DND-41 (cell line): ENCODE measurements at regions not wholly inside any gene's neighbourhood (a gene's known extent, or its start where the extent isn't known, plus 50 kb on each side); places are given as distances from the start of the nearest gene placed in this dataset.

ENCODE experiments used
- ATAC-seq: fragments of 200-7000 bp; cut with Tn5 transposase; 3 replicates; pipeline ENCODE4 v1.9.1; 2021; ENCODE audit warnings: low read depth; ENCODE audit not compliant: insufficient read depth
- DNase-seq: peaks from one replicate; pipeline ENCODE4 v3.0.0-alpha.2; 2020
- H2AFZ ChIP-seq: 2 replicates; pipeline ENCODE4 v1.6.0; 2012; ENCODE audit warnings: low read depth, low read length
- H3K27ac ChIP-seq: 2 replicates; pipeline ENCODE4 v1.5.1; 2012; ENCODE audit warnings: low read length, inconsistent platforms
- H3K27me3 ChIP-seq: fragments of 200-600 bp; sonication (generic); 2 replicates; pipeline ENCODE4 v1.6.0; 2012; ENCODE audit warnings: low read length, mild to moderate bottlenecking, inconsistent platforms; ENCODE audit not compliant: insufficient read depth, poor library complexity
- H3K36me3 ChIP-seq: 2 replicates; pipeline ENCODE4 v1.5.1; 2012; ENCODE audit warnings: low read length, inconsistent platforms; ENCODE audit not compliant: insufficient read depth
- H3K4me1 ChIP-seq: 2 replicates; pipeline ENCODE4 v1.5.1; 2012; ENCODE audit warnings: mild to moderate bottlenecking, low read length; ENCODE audit not compliant: insufficient read depth
- H3K4me2 ChIP-seq: 2 replicates; pipeline ENCODE4 v1.6.0; 2012; ENCODE audit warnings: mild to moderate bottlenecking, moderate library complexity, low read length, inconsistent platforms; ENCODE audit not compliant: insufficient read depth
- H3K4me3 ChIP-seq, 2 experiments: fragments of 200-600 bp in 1 of 2; shearing (Covaris generic) in 1 of 2; 2 replicates each; pipeline ENCODE4 v1.5.1; 2012 to 2016; ENCODE audit warnings: inconsistent platforms in 2 of 2, low read length in 2 of 2, mild to moderate bottlenecking in 2 of 2, low read depth in 1 of 2, moderate library complexity in 1 of 2
- H3K79me2 ChIP-seq: 2 replicates; pipeline ENCODE4 v1.6.0; 2012; ENCODE audit warnings: low read length, inconsistent platforms; ENCODE audit not compliant: insufficient read depth
- H3K9ac ChIP-seq: 2 replicates; pipeline ENCODE4 v1.6.0; 2012; ENCODE audit warnings: low read depth, mild to moderate bottlenecking, inconsistent platforms, low read length, moderate library complexity
- H3K9me3 ChIP-seq: 2 replicates; pipeline ENCODE4 v1.5.1; 2012; ENCODE audit warnings: low read length, moderate library complexity, mild to moderate bottlenecking, inconsistent platforms; ENCODE audit not compliant: insufficient read depth, severe bottlenecking
- H4K20me1 ChIP-seq: 2 replicates; pipeline ENCODE4 v1.6.0; 2012; ENCODE audit warnings: low read length; ENCODE audit not compliant: insufficient read depth
- EZH2 ChIP-seq: IDR thresholded peaks from 3 replicates; pipeline ENCODE4 v1.6.1; 2012; ENCODE audit warnings: borderline replicate concordance, low read depth, mild to moderate bottlenecking, moderate library complexity, low read length, inconsistent platforms; ENCODE audit not compliant: severe bottlenecking
- TF ChIP-seq, protein P1 (sequence below): IDR thresholded peaks from 2 replicates; pipeline ENCODE4 v1.5.1; 2012; ENCODE audit warnings: borderline replicate concordance, low read length, moderate library complexity, mild to moderate bottlenecking; ENCODE audit not compliant: poor library complexity, severe bottlenecking; ENCODE audit errors: extremely low read depth

DNA sequence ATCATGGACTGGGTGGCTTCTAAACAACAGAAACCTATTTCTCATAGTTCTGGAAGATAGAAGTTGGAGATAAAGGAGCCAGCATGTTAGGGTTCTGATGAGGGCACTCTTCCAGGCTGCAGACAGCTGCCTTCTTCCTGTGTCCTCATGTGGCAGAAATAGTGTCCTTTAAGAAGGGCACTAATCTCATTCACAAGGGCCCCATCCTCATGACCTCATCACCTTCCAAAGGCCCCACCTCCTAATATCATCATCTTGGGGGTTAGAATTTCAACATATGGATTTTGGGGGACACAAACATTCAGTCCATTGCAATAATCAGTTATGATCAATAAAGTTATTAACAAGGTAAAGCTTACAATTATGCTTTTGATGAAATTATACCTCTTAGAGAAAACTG lies 130.8 kb upstream of the SLC22A23 start:
- H3K27ac ChIP-seq = no peak overlapping the region
- DNase-seq (no peak), ATAC-seq (no peak)
- H3K4me3 ChIP-seq = no peak overlapping the region
- H3K4me1 ChIP-seq = no peaks in the 10 kb centered on the region
- H3K9me3 ChIP-seq = peaks cover 8% of the 10 kb centered on the region
- no peak overlapping the region for H3K9ac ChIP-seq
- TF ChIP-seq EZH2 = no peak
- TF ChIP-seq, protein P1, sequence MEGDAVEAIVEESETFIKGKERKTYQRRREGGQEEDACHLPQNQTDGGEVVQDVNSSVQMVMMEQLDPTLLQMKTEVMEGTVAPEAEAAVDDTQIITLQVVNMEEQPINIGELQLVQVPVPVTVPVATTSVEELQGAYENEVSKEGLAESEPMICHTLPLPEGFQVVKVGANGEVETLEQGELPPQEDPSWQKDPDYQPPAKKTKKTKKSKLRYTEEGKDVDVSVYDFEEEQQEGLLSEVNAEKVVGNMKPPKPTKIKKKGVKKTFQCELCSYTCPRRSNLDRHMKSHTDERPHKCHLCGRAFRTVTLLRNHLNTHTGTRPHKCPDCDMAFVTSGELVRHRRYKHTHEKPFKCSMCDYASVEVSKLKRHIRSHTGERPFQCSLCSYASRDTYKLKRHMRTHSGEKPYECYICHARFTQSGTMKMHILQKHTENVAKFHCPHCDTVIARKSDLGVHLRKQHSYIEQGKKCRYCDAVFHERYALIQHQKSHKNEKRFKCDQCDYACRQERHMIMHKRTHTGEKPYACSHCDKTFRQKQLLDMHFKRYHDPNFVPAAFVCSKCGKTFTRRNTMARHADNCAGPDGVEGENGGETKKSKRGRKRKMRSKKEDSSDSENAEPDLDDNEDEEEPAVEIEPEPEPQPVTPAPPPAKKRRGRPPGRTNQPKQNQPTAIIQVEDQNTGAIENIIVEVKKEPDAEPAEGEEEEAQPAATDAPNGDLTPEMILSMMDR = no peak
- H3K79me2 ChIP-seq = no peaks in the 10 kb centered on the region
- no peak overlapping the region for H3K4me2 ChIP-seq
- peaks cover 5% of the 10 kb centered on the region for H3K27me3 ChIP-seq
- H2AFZ ChIP-seq = no peak overlapping the region
- H3K36me3 ChIP-seq = no peaks in the 10 kb centered on the region
- no peaks in the 10 kb centered on the region for H4K20me1 ChIP-seq

DNA sequence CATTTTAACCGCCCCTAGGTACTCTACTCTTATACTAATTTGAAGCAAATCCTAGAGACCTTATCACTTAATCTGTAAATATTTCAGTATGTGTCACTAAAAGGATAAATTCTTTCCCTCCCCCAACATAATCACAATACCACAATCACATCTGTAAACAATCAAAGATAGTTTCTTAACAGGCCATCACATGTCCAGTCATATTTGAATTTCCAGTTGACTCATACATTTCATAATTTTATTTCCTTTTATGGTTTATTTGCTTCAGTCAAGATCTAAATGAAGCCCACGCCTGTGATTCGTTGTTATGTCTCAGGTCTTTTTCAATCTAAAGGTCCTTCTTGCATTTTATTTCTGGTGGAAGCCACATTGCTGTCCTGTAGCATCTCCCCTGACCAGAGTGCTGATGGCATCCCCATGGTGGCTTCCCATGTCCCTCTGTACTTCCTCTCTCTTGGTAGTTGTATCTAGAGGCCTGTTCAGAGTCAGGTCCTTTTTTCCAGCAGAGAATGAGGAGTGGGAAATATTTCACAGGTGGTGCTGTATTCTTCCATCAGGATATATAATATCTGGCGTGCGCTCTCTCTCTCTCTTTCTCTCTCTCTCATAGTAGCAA lies 128.6 kb upstream of the SLC22A23 start:
- no peak overlapping the region for H3K9ac ChIP-seq
- H3K27me3 ChIP-seq = peaks cover 18% of the 10 kb centered on the region
- no peak for TF ChIP-seq EZH2
- TF ChIP-seq, protein P1 = no peak
- no peak overlapping the region for H3K4me2 ChIP-seq
- H3K36me3 ChIP-seq = no peaks in the 10 kb centered on the region
- H2AFZ ChIP-seq = no peak overlapping the region
- no peaks in the 10 kb centered on the region for H3K4me1 ChIP-seq
- ATAC-seq = no peak
- no peaks in the 10 kb centered on the region for H3K79me2 ChIP-seq
- no peak for DNase-seq
- H3K9me3 ChIP-seq = peaks cover 8% of the 10 kb centered on the region
- H3K27ac ChIP-seq = no peak overlapping the region
- H3K4me3 ChIP-seq = no peak overlapping the region
- H4K20me1 ChIP-seq = no peaks in the 10 kb centered on the region

DNA sequence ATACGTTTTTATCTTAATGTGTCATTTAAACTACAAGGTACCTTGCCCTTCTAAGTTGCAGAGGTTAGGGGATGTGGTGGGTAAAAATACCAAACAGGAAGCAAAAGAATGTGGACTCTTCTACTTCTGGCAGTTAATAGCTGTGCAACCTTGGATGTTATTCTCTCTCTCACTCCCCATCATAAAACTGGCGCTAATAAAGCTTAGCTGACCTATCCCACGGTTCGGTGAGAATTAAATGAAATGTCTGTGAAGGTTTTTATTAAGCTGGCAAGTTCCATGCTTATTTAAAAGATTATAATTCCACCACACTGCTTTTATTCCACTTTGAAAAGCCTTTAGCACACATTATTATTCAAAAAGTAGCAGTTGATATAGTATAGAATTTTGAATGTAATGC lies 127.8 kb upstream of the SLC22A23 start:
- Histone ChIP-seq H3K27ac (no peak overlapping the region), H4K20me1 (no peaks in the 10 kb centered on the region), H3K4me3 (no peak overlapping the region), H2AFZ (no peak overlapping the region), H3K4me1 (no peaks in the 10 kb centered on the region), H3K4me2 (no peak overlapping the region), H3K27me3 (peaks cover 18% of the 10 kb centered on the region), H3K36me3 (no peaks in the 10 kb centered on the region), H3K79me2 (no peaks in the 10 kb centered on the region), H3K9me3 (peaks cover 8% of the 10 kb centered on the region), H3K9ac (no peak overlapping the region)
- DNase-seq = no peak
- TF ChIP-seq, protein P1 = no peak
- TF ChIP-seq EZH2 = no peak
- no peak for ATAC-seq
